Fibroblast of lung (primary cell): ENCODE measurements at regions not wholly inside any gene's neighbourhood (a gene's known extent, or its start where the extent isn't known, plus 50 kb on each side); places are given as distances from the start of the nearest gene placed in this dataset.

Experiments
- EZH2 ChIP-seq: IDR thresholded peaks from 2 replicates; pipeline ENCODE4 v1.5.1; 2012; ENCODE audit warnings: low read length, control low read depth, mild to moderate bottlenecking; ENCODE audit errors: missing control alignments
- TF ChIP-seq, protein P1 (sequence below), 2 donors: IDR thresholded peaks in 1 of 2; conservative IDR thresholded peaks in 1 of 2; 1 replicate in 1 of 2; 2 replicates in 1 of 2; pipeline ENCODE4 v1.5.1; 2011 to 2012; ENCODE audit warnings: low read length in 2 of 2, control low read depth in 1 of 2, inconsistent platforms in 1 of 2, low read depth in 1 of 2, mild to moderate bottlenecking in 1 of 2

DNA sequence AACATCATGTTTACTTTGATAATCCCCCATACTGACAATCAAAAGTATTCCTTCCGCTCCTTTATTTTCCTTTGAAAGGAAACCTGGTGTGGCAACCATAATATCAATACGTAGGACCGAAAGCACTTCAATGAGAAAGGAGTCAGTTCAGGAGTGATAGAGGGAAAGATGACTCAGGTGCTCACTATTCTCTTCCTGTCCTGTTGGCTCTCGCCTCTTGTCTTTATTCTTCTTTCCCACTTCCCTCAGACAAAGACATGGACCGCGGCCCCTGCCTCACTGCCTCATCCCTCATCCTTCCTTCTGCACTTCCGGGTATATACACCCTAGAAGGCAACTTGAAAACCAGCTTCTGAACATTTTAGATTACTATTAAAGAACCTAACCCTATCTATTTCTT lies 49.8 kb upstream of the TNIP3 start:
- TF ChIP-seq, protein P1, sequence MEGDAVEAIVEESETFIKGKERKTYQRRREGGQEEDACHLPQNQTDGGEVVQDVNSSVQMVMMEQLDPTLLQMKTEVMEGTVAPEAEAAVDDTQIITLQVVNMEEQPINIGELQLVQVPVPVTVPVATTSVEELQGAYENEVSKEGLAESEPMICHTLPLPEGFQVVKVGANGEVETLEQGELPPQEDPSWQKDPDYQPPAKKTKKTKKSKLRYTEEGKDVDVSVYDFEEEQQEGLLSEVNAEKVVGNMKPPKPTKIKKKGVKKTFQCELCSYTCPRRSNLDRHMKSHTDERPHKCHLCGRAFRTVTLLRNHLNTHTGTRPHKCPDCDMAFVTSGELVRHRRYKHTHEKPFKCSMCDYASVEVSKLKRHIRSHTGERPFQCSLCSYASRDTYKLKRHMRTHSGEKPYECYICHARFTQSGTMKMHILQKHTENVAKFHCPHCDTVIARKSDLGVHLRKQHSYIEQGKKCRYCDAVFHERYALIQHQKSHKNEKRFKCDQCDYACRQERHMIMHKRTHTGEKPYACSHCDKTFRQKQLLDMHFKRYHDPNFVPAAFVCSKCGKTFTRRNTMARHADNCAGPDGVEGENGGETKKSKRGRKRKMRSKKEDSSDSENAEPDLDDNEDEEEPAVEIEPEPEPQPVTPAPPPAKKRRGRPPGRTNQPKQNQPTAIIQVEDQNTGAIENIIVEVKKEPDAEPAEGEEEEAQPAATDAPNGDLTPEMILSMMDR (conservative IDR thresholded peaks at IDR 0.05 in 1 of 2, IDR thresholded peaks at IDR 0.05 in 1 of 2; ENCODE audit: low read depth in 1 of 2, low read length in 2 of 2), result no peak
- TF ChIP-seq EZH2, result no peak
